Eye (tissue), 1 donor: ENCODE measurements at regions not wholly inside any gene's neighbourhood (a gene's known extent, or its start where the extent isn't known, plus 50 kb on each side); places are given as distances from the start of the nearest gene placed in this dataset.

ENCODE experiments used
- DNase-seq: peaks from one replicate; pipeline ENCODE4 v3.0.0-alpha.2; 2015

- no peak for DNase-seq
These were observed 156.5 kb downstream of the MOXD1 start for GRCh38 chr6:132244744-132245143.

GRCh38 chr6:132236744-132237143 is 164.5 kb downstream of the MOXD1 start:
- peak; percentile 27 for DNase-seq

DNA sequence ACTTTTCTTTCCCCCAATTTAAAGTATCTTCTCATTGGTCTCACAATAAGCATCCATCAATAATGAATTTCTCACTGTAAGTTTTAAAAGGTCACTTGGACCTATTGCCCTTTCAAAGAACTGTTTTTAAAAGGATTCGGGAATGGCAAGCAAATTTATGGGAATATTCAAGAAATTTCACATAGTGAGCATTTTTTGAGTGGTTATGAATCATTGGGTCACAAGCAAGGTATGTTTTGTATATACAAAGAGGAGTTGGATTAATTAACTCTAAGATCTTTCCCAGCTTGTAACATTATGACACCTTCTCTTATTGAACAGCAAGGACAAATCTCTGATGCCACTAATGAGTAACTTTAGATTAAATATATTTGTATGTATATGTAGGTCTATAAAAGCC is 165.0 kb downstream of the MOXD1 start:
- DNase-seq = no peak

- DNase-seq = no peak
These were observed 165.5 kb downstream of the MOXD1 start for GRCh38 chr6:132235596-132236280.

DNA sequence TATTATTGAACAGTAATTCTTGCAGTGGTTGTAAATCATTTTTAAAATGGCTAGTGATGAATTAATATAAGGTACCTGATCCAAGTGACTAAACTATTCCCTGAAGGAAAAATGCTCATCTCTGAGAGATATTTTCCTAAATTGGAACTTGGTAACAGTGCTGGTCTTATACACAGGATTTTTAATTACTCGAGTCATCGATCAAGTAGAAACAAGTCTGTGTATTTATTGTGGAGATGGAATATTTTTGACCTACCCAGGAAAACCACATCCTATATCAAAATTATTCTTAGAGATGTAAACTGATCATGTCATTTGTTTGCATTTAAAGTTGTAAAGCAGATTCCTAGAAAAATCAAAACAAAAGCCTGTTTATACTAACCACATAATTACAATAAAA is 166.9 kb downstream of the MOXD1 start:
- no peak for DNase-seq

- DNase-seq = no peak
These were observed 170.0 kb downstream of the MOXD1 start for GRCh38 chr6:132231121-132231884.

- DNase-seq = no peak
These were observed 172.4 kb downstream of the MOXD1 start for GRCh38 chr6:132228894-132229293.

GRCh38 chr6:132227904-132228303 is 173.4 kb downstream of the MOXD1 start:
- no peak for DNase-seq

DNA sequence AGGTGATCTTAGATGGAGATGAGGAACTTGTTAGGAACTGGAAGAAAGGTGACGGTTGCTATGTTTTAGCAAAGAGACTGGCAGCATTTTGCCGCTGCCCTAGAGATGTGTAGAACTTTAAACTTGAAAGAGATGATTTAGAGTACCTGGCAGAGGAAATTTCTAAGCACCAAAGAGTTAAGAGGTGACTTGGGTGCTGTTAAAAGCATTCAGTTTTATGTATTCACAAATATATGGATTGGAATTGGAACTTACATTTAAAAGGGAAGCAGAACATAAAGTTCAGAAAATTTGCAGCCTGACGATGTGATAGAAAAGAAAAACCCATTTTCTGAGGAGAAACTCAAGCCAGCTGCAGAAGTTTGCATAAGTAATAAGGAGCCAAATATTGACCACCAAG is 176.3 kb downstream of the MOXD1 start:
- no peak for DNase-seq

DNA sequence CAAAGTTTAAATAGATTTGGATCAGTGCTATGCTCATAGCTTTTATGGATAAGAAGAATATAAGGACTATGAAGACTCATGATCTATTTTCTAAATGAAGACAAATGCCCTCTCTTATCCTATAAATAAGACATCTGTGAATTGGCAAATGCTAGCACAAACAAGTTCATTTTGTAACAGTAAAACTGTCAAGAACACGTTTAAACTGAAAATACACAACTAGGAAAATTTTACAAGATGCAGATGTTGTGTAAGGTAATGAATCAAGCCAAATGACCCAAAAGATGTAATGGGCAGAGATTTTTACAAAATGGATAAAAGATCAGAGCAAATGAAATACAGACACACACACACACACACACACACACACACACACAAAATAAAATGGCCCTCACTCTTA is 180.5 kb downstream of the MOXD1 start:
- DNase-seq = no peak

- DNase-seq = no peak
These were observed 181.4 kb downstream of the MOXD1 start for GRCh38 chr6:132219901-132220300.

DNA sequence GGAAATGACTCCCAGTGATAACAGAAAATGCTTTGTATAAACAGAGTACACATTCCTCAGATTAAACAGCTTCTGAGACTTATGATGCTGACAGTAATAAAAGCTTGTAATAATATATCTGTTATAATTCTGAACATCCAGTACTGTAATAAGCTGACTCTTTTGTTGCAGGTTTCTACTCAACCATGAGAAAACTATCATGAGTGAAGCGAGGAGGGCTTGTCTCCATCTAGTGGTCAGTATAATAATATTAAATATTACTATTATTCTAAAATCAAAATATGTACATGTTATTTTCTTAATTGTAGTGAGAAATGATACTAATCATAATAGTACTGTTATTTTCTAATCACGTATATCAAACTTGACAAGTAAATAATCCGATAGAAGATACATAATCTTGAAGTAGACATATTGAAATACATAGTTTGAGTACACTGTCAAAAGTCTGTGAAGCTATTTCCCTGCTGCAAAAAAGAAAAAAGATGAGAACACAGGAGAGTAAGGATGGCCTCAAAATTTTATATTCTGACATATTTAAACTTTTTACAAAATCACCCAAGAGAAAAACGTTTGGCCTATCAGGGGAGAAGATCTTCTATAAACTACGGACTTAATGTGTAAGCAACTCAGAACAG is 183.1 kb downstream of the MOXD1 start:
- peak; percentile 66 for DNase-seq

DNA sequence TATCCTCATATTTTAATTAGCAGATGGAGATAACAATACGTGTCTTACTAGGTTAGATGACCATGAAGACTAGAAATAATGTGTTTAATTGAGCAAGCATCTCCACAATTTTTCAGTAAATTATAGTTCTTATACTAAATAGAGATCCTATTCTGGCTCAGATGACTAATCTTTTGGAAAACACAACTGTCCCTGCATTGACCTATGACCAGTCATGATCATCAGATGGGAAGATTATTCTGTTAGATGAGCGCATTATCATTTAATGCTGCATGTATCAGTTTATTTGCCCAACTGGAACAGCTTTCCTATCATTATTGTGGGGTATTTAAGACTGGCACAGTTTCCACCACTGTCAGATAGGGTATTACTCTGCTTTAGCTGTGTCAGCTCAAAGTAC is 185.5 kb downstream of the MOXD1 start:
- DNase-seq = no peak

DNA sequence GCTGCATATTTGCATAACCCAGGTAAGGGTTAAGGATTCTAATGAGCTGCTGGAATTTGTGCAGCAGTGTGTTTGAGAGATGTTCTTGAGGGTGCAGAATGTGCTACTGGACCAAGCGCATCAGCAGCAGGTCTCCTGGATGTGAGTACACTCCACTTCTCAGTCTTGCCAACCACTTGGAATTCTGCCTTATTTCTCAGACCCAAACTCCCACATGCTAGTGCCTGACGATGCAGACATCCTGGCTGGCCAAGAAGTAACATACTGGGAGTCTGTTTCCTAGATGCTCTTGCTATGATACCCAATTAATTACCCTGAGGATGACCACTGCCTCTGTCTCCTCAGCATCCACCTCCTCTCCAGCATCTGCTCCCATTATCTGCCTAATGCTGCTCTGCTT is 186.6 kb downstream of the MOXD1 start:
- no peak for DNase-seq

DNA sequence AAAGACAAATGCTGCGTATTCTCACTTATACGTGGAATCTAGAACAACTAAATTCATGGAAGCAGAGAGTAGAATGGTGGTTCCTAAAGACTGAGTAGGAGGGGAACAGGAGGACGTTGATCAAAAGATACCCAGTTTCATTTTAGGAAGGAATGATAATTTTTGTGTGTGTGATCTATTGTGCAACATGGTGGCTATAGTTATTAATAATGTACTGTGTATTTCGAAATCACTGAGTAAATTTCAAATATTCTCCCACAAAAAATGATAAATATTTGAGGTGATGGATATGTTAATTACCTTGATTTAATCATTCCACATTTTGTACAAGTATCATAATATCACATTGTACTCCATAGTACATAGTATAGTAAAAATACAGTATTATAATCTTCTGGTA is 187.5 kb downstream of the MOXD1 start:
- DNase-seq = no peak

DNA sequence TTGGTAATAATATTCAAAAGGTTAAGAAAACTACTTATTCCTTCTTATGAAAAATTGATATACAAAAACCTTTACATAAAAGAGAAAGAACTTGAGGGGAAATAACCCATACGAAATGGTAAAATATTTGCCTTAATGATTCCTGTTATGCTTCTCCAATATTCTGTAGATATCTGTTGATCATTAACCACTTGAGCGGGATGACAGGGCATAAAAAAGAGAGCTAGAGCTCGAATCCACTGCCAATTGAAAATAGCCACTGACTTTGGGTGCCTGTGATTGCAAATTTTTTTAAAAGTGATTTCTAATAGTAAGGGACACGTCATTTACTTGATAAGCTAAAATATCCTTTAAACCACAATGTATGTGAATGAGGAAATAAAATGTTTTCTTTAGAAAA is 188.1 kb downstream of the MOXD1 start:
- DNase-seq = no peak

GRCh38 chr6:132210886-132211563 is 190.2 kb downstream of the MOXD1 start:
- no peak for DNase-seq

DNA sequence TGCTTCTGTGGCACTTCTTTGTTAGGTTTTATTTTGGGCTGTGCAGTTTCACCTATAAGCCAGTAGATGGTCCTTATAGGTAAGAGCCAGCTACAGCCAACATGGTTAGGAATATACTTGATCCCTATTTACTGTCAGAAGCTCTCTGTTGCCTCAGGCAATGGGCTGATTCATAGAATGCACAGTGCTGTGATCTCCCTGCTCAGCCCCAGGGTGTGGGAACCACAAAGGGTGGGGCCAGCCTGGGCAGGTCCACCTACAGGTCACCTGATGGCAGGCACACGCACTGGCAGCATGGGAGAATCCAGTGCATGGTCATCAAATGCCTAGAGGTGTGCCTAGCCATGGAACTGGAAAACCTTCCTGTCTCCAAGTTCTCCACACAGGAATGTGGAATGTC is 191.9 kb downstream of the MOXD1 start:
- no peak for DNase-seq

GRCh38 chr6:132207991-132208390 is 193.3 kb downstream of the MOXD1 start:
- DNase-seq = no peak

DNA sequence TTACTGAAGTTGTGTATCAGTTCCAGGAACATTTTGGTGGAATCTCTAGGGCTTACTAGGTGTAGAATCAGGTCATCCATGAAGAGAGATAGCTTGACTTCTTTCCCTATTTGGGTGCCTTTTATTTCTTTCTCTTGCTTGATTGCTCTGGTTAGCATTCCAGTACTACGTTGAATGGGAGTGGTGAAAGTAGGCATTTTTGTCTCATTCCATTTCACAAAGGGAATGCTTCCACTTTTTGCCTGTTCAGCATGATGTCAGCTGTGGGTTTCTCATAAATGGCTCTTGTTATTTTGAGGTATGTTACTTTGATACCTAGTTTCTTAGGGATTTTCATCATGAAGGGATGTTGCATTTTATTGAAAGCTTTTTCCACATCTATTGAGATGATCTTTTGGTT is 195.3 kb downstream of the MOXD1 start:
- no peak for DNase-seq

- no peak for DNase-seq
These were observed 196.7 kb downstream of the MOXD1 start for GRCh38 chr6:132204591-132204990.

- peak; percentile 72 for DNase-seq
These were observed 198.7 kb downstream of the MOXD1 start for GRCh38 chr6:132202574-132202973.

DNA sequence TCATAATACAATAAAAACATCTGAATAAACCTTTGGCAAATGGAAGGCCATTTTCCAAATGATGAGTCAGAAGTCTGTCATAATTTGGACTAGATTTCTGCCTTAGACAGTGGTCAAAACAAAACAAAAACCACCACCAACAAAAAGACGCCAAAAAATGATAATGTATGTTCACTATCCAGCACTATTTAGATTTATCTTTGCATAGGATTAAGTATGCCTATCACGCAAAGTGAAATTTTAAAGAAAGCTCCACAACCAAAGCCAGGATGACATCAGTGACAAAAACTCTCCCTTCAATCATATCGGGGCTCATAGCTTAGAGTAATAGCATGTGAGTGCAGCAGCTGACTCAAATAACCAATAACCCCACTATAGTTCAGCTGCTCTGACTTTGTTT is 201.9 kb downstream of the MOXD1 start:
- peak; percentile 32 for DNase-seq

DNA sequence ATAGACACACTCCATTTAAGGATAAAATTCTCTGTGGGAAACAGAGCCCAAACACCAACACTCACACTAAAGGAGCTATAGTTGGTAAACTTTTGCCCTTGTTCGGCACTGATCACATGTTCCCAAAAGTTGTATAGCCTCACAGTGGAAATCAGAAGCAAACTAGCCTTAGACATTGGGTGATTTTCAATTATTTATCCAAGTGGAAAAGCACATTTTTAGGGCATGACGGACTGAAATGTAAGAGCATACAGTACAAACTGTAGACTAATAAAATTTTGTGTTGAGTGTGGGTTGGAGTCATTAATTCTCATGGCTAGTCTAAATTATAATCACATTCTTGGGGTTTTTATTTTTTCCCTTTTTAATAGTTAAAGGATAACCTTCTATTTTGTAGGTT is 202.4 kb downstream of the MOXD1 start:
- no peak for DNase-seq
